ENCODE measurements at regions not wholly inside any gene's neighbourhood (a gene's known extent, or its start where the extent isn't known, plus 50 kb on each side); places are given as distances from the start of the nearest gene placed in this dataset.

GRCh38 chrX:15150586-15150985 lies 119.3 kb downstream of the ASB9 start:
- TF ChIP-seq CTCF (conservative IDR thresholded peaks at IDR 0.05 in 1 of 2, IDR thresholded peaks at IDR 0.05 in 1 of 2; ENCODE audit: low read depth in 1 of 2, low read length in 2 of 2): no peak
- no peak for TF ChIP-seq EZH2 (IDR thresholded peaks at IDR 0.05; ENCODE audit: low read length, missing control alignments)

Measured in fibroblast of lung (primary cell).